GM21786 (cell line): ENCODE measurements at regions not wholly inside any gene's neighbourhood (a gene's known extent, or its start where the extent isn't known, plus 50 kb on each side); places are given as distances from the start of the nearest gene placed in this dataset.

Source experiments
- ATAC-seq: cut with Tn5 transposase; IDR thresholded peaks from one replicate; pipeline ENCODE4 v1.9.1; 2021; ENCODE audit not compliant: unreplicated experiment

DNA sequence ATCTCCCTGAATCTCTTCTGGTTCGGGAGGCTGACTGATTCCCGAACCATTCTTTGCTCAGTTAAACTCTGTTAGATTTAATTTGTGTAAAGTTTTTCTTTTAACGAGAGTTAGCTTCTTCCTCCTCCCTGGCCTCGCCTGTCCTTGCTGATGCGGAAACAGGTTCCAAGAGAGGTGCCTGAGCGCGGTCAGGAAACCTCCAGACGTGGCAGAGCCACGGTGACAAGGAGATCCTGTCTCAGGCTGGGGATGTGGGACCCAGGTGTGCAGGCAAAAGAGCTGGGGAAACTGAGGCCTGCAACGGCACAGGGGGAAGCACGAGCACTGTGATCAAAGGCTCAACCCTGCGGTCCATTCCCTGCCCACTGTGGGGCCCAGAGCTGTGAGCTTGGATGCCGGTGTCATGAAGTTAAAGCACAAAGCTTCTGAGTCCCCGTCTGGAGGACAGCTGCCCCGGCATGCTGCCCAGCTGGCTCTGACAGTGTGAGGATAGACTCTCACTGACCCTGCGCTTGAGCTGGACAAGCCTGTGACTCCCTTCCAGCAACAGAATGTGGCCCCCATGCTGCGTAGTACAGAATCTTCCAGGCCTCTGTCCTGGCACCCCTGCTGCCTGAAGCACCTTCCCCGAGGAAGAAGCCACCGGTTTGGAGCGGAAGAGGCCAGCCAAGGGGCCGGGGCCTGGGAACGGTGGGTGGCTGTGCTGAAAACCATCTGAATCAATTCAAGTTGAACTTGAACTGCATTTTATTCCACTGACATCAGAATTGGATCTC lies 960.6 kb downstream of the BRD1 start:
- no peak for ATAC-seq

DNA sequence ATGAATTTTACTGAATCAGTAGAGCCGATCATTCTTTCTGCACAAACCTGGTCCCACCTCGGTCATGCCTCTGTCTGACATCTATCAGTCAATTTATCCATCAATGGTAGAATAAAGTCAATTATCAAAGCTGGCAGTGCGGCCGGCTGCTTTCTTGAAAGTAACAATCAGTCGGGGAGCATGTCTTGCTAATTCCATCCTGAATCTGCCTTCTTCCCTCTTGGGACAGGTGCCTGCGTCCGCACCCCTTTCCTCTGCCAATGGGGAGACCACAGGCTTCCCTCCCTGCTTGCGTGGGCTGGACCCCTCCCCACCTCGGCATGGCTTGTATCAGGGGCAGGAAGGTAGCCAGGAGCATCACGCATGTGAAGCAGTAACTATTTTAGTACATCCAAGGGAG lies 962.9 kb downstream of the BRD1 start:
- ATAC-seq: no peak

DNA sequence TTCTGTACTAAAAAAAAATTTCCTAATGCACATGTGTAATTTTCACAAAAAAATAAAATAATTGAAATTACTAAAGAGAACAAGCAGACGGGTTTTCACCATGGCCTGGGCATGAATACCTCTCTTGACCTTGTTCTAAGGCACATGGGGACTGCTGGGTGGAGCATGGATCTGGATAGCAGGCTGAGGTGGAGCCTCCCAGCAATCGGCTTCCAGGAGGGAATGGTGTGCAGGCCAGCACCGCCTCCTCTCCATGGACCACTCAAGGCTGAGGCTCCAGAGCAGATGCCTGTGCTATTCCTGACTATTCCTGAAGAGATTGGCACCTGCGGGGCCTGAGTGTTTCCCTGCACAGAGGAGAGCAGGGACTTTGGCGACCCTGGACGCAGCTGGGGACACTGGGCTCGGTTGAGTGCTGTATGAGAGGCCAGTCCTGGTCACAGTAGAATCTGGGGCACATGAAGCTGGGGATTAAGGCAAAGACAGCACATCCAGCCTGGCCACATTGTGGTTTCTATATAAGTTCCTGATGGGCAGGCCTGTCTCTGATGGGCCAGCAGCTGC lies 963.6 kb downstream of the BRD1 start:
- ATAC-seq: no peak

DNA sequence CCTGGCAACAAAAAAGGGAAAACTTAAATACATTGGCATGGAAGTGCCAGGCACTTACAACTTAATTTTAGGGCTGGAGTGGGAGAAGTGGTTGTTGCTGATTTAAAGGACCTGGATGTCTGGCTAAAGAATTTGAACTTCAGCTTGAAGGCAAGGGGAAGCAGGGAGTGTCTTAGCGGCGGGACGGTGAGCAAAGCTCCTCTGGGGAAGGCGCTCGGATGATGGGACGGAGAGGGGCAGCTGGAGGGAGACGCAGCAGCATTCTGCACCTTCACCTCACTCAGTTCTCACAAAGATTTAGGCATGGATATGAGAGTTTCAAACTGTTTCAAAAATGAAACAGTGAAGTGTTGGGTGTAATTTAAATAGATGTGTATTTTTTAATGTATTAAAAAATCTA lies 967.1 kb downstream of the BRD1 start:
- no peak for ATAC-seq

DNA sequence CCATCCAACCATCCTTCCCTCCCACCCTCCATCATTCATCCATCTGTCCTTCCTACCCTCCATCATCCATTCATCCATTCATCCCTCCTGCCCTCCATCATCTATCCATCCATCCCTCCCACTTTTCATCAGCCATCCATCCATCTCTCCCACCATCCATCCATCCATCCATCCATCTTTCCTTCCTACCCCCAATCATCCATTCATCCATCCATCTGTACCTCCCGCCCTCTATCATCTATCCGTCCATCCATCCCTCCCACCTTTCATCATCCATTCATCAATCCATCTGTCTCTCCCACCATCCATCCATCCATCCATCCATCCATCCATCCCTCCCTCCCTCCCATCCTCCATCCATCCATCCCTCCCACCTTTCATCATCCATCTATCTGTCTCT lies 968.8 kb downstream of the BRD1 start:
- ATAC-seq: no peak

DNA sequence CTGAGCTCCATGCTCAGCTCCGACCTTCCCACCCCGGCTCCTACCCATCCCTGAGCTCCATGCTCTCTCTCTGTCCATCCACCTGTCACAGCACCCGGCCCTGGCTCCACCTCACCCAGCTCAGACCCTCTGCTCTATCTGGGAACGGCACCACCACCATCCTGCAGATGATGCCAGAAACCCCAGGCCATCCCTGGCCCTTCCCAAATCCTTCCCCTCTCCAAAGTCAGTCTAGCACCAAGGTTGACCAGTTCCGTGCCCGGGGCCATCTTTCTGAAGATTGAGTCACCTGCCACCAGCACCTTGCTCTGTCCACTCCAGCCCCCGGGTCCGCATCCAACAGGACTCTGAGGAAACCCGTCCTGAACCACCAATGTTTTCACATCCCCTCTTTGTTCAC lies 969.6 kb downstream of the BRD1 start:
- ATAC-seq: no peak

DNA sequence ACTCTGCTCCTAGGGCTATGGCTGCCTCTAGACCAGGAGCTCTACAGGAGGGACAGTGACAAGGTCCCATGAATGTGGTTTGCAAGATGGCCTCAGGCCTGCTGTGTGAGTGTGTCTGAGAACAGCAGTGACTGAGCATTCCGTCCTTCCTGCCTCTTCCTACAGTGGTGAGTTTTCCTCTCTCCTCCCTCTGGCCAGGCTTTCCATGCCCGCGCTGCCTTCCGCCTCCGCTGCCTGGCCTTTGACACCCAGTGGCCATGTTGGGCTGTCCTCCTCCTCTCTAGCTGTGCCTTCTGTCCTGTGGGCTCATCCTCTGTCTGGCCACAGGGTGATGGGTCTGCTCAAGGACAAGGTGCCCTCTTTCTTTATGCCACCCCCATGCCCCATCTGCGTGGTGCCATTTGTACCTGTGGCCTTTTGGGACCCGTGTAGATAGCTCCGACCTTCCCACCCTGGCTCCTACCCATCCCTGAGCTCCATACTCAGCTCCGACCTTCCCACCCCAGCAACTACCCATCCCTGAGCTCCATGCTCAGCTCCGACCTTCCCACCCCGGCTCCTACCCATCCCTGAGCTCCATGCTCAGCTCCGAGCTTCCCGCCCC lies 970.4 kb downstream of the BRD1 start:
- ATAC-seq: no peak

DNA sequence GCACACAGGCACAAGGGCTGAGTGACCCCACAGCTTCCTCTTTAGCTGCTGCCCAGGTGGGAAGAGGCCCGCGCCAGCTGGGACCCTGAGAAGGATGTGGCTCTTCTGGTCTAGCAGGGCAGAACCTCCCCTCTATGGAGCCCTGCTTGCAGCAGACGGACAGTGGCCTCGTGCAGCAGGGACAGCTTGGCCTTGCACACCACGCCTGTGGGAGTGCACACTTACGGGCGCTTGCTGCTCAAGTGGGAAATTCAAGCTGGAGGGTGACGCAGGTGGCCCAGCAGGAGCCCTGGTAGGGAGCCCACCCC lies 971.4 kb downstream of the BRD1 start:
- no peak for ATAC-seq

DNA sequence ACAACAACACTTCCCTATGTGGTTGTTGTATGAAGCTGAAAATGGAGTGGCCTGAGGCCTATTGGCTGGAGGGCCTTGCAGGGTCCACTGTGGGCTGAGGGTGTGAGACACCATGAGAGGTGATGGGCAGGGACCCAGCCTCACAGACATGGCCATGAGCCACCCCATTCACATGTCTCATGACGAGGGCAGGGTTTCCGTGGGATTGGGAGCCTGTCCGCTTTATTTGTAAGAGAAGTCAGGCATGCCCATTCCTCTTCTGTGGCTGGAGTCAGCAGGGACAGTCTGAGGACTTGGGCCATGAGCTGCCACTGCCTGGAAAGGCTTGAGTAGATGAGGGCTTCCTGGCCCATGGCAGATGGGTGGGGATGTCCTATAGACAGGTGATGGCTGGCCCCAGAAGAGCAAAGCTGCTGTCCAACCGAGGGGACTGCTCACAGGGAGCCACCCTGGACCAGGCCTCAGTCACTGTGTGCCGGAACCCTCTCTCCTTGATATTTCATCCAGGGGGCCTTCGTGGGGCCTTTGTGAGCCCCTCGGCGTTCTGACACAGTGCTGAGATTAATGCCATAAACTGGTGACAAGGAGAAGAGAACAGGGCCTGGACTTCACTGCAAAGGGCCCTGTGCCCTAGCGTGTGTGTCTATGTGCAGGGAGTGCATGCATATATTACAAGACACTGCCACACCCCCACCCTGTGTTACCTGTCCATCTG lies 971.9 kb downstream of the BRD1 start:
- no peak for ATAC-seq

DNA sequence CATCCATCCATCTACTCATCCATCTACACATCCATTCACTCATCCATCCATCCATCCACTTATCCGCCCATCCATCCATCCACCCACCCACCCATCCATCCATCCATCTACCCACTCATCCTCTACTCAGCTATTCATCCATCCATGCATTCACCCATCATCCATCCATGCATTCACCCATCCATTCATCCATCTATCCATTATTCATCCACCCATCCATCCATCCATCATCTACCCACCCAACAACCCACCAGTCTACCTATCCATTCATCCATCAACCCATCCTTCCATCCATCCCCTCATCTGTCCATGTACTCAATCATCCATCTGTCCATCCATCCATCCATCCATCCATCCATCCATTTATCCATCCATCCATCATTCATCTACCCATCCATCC lies 972.7 kb downstream of the BRD1 start:
- no peak for ATAC-seq

DNA sequence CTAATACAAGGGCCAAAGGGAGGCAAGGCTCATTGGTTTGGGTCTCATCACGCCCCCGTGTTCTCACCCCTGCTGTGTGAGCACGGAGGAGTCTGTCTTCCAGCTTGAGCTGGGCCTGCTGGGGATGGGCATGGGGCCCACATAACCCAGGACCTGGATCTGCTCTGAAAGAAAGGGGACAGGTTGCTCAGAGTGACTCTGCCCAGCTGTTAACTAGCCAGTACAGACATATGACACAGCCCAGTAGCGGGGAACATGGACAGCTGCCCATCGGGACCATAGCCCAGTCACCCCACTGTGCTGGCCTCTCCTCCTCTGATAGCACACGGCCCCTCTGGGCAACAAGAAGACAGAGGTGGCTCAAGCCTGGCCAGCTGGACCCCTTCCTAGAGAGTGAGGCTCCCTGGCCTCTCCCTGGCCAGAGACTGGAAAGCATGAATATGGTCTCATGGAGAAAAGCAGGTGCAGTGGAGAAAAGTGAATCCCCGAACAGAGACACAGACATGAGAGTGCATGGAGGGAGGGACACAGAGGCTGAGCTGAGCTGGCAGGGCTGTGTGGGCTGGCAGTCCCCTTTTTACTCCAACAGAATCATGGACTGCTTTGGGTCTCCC lies 973.9 kb downstream of the BRD1 start:
- no peak for ATAC-seq

DNA sequence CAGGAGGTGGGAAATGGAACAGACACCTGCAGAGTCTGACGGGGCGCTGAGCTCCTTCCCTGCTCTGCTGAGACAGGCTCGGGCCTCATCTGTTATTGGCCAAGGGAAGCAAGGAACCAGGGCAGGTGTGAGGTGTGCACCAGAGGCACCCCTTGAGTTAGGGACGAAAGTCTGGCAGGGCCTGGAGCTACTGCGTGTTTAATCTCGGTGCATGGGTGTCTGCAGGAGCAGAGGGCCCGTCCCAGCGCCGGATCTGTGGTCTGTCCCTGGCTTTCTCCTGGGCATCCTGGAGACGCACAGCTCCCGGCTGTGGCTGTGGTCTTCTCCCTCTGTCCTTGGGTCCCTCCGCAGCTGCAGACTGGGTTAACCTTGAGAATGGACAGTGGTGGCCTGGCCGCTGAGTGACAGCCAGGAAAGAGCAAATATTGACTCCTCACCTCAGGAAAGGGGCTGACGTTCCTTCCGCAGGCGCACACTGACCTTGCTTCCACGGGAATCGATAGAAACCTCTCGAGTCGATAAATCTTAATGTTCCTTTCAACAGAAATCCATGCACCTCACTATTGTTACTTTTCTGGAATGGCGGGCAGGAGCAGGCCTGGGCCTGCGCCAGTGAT lies 975.6 kb downstream of the BRD1 start:
- ATAC-seq: no peak

DNA sequence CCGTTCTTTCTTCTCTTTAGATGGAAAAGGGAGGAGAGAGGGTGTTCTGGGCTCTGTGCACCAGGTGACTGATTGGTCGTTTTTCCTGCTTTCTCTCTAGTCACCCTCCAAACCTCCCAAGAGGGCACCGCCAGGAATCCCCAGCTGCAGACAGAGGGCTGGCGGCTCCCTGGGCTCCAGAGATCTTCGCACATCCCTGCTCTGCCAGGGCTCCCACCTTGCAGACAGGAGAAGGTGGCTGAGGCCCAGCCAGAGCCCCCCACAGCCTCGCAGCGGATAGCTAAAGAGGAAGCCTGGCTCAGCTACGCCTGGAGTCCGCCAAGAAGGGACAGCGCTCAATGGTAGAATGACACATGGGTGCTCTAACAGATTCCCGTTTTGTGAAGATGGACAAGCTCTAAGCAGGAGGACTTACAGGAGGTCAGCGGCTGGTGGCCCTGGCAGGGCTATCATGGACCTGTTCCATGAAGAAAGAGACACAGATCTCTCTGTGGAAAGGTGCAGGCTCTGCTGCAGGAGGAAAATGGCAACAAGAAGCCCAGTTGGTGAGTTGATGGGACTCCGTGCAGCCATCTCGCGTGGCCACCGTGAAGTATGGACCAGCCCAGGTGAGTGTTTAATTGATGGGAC lies 976.9 kb downstream of the BRD1 start:
- no peak for ATAC-seq

DNA sequence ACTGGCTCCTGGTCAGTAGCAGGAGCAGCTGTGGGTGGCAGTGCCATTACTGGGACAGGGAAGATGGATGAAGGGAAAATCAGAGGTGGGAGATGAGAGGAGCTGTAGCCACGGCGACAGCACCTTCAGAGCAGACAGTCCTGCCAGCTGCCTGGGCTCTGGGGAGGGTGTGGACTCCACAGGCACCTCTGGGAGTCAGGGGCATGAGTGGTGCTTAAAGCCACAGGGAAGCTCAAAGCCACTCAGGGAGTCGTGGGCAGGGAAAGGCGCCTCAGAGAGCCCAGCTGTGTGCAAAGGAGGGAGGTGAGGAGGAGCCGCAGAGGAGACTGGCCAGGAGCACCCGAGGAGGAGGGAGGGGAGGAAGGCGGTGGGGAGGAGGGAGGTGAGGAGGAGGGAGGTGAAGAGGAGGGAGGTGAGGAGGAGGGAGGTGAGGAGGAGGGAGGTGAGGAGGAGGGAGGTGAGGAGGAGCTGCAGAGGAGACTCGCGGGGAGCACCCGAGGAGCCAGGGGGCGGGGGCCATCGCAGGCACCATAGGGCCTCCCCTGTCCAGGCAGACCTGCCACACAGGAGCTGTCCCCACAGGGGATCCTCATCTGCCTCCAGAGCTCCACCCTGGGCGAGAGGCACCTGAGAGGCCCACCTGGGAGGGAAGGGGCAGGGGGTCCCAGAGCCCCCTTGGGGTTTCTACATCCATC lies 977.6 kb downstream of the BRD1 start:
- ATAC-seq: no peak

DNA sequence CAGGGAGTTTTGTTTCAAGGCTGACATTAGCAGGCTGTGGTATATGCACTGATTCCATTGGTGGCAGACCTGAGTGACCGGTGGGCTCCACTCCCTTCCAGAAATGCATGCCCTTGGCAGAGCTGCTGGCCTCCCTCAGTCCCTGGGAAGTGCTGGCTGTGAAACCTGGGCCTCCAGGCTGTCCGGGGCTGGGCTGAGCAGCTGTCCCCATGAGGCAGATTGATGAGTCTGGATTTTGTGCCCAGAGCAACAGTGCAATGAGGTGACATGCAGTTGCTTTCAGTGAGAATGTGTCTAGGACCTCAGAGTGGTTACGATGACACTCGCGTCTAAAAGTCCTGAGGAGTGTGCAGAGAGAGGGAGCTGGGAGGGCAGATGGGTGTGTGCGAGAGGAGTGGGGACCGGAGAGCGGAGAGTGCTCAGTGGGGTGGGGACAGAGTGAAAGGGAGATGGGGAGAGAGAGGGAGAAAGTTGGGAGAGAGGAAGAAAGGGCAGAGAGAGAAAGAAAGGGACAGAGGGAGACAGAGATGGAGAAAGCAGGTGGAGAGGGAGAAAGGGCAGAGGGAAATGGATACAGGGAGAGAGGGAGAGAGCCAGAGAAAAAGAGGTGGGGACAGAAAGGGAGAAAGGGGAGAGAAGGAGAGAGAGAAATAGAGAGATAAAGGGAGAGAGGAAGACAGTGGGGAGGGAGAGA lies 978.3 kb downstream of the BRD1 start:
- no peak for ATAC-seq

DNA sequence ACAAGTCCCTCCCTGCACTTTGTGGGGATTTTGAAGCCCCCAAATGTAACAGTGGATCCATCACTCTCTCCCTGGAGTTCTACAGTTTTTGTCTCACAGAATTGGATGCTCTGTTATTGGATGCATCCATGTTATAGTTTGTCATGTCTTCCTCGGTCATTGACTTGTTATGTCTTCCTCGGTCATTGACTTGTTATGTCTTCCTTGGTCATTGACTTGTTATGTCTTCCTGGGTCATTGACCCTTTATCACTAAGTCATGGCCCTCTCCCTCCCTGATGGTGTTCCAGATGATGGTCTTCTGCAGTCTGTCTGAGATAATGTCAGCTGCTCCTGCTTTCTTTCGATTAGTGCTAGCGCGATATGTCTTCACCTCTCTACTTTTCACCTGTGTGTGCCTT lies 981.5 kb downstream of the BRD1 start:
- ATAC-seq: no peak

DNA sequence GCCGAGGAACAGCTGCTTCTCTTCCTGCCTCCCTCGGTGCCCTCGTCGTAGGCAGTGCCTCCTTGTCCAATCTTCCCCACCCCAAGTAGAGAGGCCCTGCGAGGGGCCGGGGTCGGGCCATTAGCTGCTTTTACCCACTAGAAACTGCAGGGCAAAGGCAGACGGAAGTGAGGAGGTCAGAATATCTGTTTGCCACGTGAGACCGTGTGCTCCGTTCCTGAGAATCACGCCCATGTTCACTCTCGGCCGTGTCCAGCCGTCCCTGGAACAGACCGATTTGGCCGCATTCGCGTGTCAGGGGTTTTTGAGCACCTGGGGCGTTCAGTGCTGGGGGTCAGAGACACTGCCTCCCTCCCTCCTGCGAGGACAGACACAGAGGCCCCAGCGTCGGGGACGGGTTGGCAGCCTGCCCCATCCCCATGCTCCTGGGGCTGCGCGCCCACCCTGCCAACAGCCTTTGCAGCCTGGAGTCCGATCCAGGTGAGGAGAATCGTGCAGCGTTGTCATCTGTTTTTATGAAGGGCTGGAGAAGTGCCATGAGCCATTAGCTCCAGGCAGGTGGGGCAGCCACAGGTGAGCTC lies 982.2 kb downstream of the BRD1 start:
- ATAC-seq: no peak

DNA sequence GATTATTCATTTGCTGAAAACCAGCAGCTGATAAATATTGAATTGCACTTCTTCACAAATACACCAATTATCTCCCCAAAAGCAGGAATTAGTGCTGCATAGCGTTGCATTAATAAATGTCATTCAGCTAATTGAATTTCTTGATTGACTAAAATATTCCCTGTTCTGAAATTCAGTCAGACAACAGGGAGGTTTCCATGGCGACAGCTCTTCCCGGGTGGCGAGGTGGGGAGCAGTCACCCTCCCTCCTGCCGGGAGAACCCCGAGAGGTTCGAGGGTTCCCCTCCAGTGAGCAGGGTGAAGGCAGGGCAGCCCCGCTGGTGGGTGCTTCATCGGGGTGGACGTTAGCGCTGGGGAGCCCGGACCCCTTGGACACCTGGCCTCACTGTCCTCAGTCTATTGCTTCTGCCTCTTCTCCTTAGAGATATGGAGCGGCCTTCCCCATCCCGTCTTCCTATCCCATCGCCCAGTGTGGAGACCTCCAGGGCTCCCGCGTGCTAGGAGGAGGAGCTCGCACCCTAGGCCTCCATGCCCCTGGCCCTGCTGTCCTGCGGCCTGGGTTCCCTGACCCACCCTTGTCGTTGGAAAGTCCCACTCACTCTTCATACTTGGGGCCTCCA lies 983.5 kb downstream of the BRD1 start:
- ATAC-seq: no peak

DNA sequence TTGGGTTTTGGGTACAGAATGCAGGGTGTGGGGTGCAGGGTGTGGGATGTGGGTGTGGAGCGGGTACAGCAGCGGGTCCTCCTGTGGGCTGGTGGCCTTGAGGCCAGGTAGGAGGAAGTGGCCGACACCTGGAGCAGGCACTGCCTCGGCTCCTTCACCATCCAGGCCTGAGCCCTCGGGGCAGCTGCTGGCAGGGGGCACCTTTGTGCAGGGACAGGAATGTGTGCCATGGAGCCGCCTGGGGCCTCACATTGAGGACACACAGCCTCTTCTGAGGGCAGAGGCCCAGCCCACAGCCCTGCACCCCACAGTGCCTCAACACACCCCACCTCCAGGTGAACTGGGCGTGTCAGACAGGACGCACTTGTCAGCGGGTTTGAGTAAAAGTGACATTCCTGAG lies 984.0 kb downstream of the BRD1 start:
- ATAC-seq: no peak
